Esophagus squamous epithelium (tissue), 5 donors: ENCODE measurements at regions not wholly inside any gene's neighbourhood (a gene's known extent, or its start where the extent isn't known, plus 50 kb on each side); places are given as distances from the start of the nearest gene placed in this dataset.
"Not testable (repeated sequence)": the region's sequence is repeated elsewhere in the genome, so short reads cannot be mapped to it uniquely, and the experiment has no call there.

Experiments used
- DNase-seq: peaks from one replicate; lab custom pipeline; 2025; lab: John Stamatoyannopoulos, UW
- H3K27ac ChIP-seq, 4 donors: fragments of 200-600 bp; sonication (generic); one replicate each; pipeline ENCODE4 v1.5.1; 2016 to 2019; ENCODE audit warnings: mild to moderate bottlenecking in 1 of 4
- H3K27me3 ChIP-seq, 4 donors: fragments of 200-600 bp; sonication (generic); 1 replicate in 3 of 4; 2 replicates in 1 of 4; pipeline versions ENCODE4 v1.5.1 to v1.6.0; 2017 to 2021; ENCODE audit warnings: antibody characterized with exemption in 1 of 4
- H3K36me3 ChIP-seq, 3 donors: fragments of 200-600 bp; sonication (generic); one replicate each; pipeline ENCODE4 v1.5.1; 2016 to 2019
- H3K4me1 ChIP-seq, 3 donors: fragments of 200-600 bp; sonication (generic); one replicate each; pipeline ENCODE4 v1.5.1; 2017 to 2019
- H3K4me3 ChIP-seq, 4 donors: fragments of 200-600 bp; sonication (generic); 1 replicate in 3 of 4; 2 replicates in 1 of 4; pipeline ENCODE4 v1.5.1; 2016 to 2019; ENCODE audit warnings: mild to moderate bottlenecking in 2 of 4, moderate library complexity in 1 of 4
- H3K9me3 ChIP-seq, 3 donors: fragments of 200-600 bp; sonication (generic); one replicate each; pipeline ENCODE4 v1.5.1; 2016 to 2019
- CTCF ChIP-seq, 6 experiments: fragments of 450-650 bp in 4 of 6; fragments of 200-600 bp in 2 of 6; sonication (generic) in 2 of 6; IDR thresholded peaks; one replicate each; pipeline ENCODE4 v1.5.1; 2016 to 2019; ENCODE audit warnings: antibody characterized with exemption in 6 of 6, mild to moderate bottlenecking in 4 of 6, moderate library complexity in 4 of 6
- POLR2A ChIP-seq, 4 donors: fragments of 450-650 bp; IDR thresholded peaks; one replicate each; pipeline ENCODE4 v1.6.1; 2017; ENCODE audit warnings: antibody characterized with exemption in 4 of 4, mild to moderate bottlenecking in 4 of 4, moderate library complexity in 3 of 4
- WGBS, 2 donors: methylation state at CpG; one replicate each; pipeline ENCODE4 v1.1.5; 2018; 5-methylcytosine and 5-hydroxymethylcytosine counted together
- intact Hi-C: fragments of 100-400 bp; cut with DNase I; formaldehyde crosslinking; loops from one replicate; pipeline ENCODE4 v1.15.0; 2022
- small RNA-seq, 4 donors: library from RNA; depleted of rRNA; stranded (forward); fragments of <200 nt; gene quantifications; one replicate each; pipeline ENCODE3, GENCODE V24; 2016
- donor health status: DM: yes; HTN: yes; CAD: no.

GRCh38 chr11:129750343-129751292, 65.0 kb upstream of the TMEM45B start:
- peak overlapping the region in 3 of 4 donors; percentile 56 to 76 (median 72) for H3K27ac ChIP-seq
- no peaks in the 10 kb centered on the region for H3K36me3 ChIP-seq
- peaks cover 5 to 19% (median 6%) of the 10 kb centered on the region in 3 donors for H3K4me1 ChIP-seq
- no peaks in the 10 kb centered on the region for H3K27me3 ChIP-seq
- peak overlapping the region in 3 of 4 donors; percentile 28 to 51 (median 34) for H3K4me3 ChIP-seq
- WGBS, 2 donors: 33 to 34% methylated on average over 24 to 25 of the region's 57 CpGs
- no peaks in the 10 kb centered on the region for H3K9me3 ChIP-seq
- intact Hi-C loops: loop anchor here (5.0 kb wide), 1 partner anchor 388 kb away; no protein-coding TSS in a partner anchor
- DNase-seq: no peak
- no peak for TF ChIP-seq POLR2A (IDR thresholded peaks at IDR 0.05)
- peak; percentile 94 to 100 (median 100) for TF ChIP-seq CTCF (IDR thresholded peaks at IDR 0.05)

- peaks cover 5 to 19% (median 6%) of the 10 kb centered on the region in 3 donors for H3K4me1 ChIP-seq
- no peak overlapping the region for H3K4me3 ChIP-seq
- intact Hi-C loops: loop anchor here (5.0 kb wide), 1 partner anchor 389 kb away; no protein-coding TSS in a partner anchor
- TF ChIP-seq CTCF (IDR thresholded peaks at IDR 0.05) (no peak), POLR2A (IDR thresholded peaks at IDR 0.05) (no peak)
- no peaks in the 10 kb centered on the region for H3K9me3 ChIP-seq
- WGBS, 2 donors: 45 to 48% methylated on average over 3 of the region's 3 CpGs
- no peaks in the 10 kb centered on the region for H3K36me3 ChIP-seq
- no peaks in the 10 kb centered on the region for H3K27me3 ChIP-seq
- no peak overlapping the region for H3K27ac ChIP-seq
- DNase-seq: no peak
Measured at GRCh38 chr11:129751511-129751910, 64.1 kb upstream of the TMEM45B start.

- Histone ChIP-seq H3K4me1 (peaks cover 0 to 16% (median 3%) of the 10 kb centered on the region in 3 donors), H3K27ac (peak overlapping the region in 3 of 4 donors; percentile 27 to 62 (median 58))
- H3K4me3 ChIP-seq, DNase-seq, H3K36me3 ChIP-seq, intact Hi-C loops, H3K9me3 ChIP-seq, H3K27me3 ChIP-seq: not testable (repeated sequence)
- 66 to 80% methylated on average over 2 to 4 of the region's 4 CpGs for WGBS, 2 donors
Measured at GRCh38 chr11:129763569-129763968, 52.1 kb upstream of the TMEM45B start.

GRCh38 chr11:129764204-129764603, 51.4 kb upstream of the TMEM45B start:
- peak overlapping the region in 2 of 4 donors; percentile 58 to 62 for H3K27ac ChIP-seq
- H3K36me3 ChIP-seq, intact Hi-C loops, H3K9me3 ChIP-seq, H3K27me3 ChIP-seq, H3K4me3 ChIP-seq, DNase-seq: not testable (repeated sequence)
- 63 to 71% methylated on average over 4 to 5 of the region's 5 CpGs for WGBS, 2 donors
- H3K4me1 ChIP-seq: peaks cover 0 to 14% (median 3%) of the 10 kb centered on the region in 3 donors

Small RNA genes lying in the stretch of these regions (small RNA-seq; reads per million reads assigned to genes)
- 0 reads per million in 4 donors for gene RPS27P20
